Activated T-helper 17 cell treated with anti-CD3 and anti-CD28 coated beads, Interleukin-2, amount 50 U/mL, for 72 hours (primary cell): ENCODE measurements at regions not wholly inside any gene's neighbourhood (a gene's known extent, or its start where the extent isn't known, plus 50 kb on each side); places are given as distances from the start of the nearest gene placed in this dataset.

ENCODE experiments used
- ATAC-seq: fragments of 150-1000 bp; cut with Tn5 transposase; replicated peaks from 2 replicates; pipeline ENCODE4 v1.10.0; 2021; ENCODE audit warnings: mild to moderate bottlenecking, moderate library complexity
- H3K27ac Mint-ChIP-seq: one replicate; pipeline ENCODE4 v1.8.0; 2022; ENCODE audit warnings: mixed read lengths
- H3K27me3 Mint-ChIP-seq: one replicate; pipeline ENCODE4 v1.8.0; 2022; ENCODE audit warnings: mixed read lengths
- H3K36me3 Mint-ChIP-seq: one replicate; pipeline ENCODE4 v1.8.0; 2022; ENCODE audit warnings: low read depth, mild to moderate bottlenecking, mixed read lengths
- H3K4me1 Mint-ChIP-seq: one replicate; pipeline ENCODE4 v1.8.0; 2022; ENCODE audit warnings: mixed read lengths
- H3K4me3 Mint-ChIP-seq: one replicate; pipeline ENCODE4 v1.8.0; 2022; ENCODE audit warnings: mild to moderate bottlenecking, mixed read lengths
- H3K9me3 Mint-ChIP-seq: one replicate; pipeline ENCODE4 v1.8.0; 2022; ENCODE audit warnings: mixed read lengths

DNA sequence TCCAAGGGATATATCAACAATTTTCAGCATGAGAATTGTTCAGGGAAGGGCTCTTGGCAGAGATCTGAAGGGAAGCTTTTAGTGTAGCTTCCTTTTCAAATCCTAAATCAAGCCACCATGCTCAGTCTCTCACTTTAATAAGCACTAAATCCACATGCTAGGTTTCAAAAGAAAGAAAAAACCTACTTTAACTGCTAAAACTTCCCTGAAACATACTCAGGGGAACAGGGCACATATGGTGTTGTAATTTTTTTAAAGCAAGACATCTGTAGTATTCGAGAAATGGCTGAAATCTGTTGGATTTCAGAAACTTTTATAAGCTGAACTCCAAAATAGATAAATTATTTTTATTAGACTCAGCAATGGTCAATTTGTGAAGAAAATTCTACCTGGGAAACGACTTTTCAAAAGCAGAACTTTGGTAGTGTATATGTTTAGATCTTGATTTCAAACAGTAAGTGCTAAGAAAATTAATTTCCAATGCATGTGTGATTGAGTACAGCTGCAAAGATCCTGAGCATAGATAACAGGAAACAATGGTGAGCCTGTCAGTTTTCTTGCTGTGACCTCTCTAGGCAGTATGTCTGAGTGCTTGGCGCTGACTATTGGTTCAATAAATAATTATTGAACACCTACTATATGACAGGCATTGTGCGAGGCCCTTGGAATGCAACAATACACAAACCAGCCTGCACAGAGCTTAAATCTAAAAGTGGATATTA lies 804.5 kb upstream of the SOX9 start:
- Mint-ChIP-seq H3K27me3 (no peaks in the 10 kb centered on the region), H3K27ac (no peak overlapping the region), H3K9me3 (peaks cover 7% of the 10 kb centered on the region), H3K4me1 (no peaks in the 10 kb centered on the region), H3K4me3 (no peak overlapping the region), H3K36me3 (no peaks in the 10 kb centered on the region)
- ATAC-seq = no peak

DNA sequence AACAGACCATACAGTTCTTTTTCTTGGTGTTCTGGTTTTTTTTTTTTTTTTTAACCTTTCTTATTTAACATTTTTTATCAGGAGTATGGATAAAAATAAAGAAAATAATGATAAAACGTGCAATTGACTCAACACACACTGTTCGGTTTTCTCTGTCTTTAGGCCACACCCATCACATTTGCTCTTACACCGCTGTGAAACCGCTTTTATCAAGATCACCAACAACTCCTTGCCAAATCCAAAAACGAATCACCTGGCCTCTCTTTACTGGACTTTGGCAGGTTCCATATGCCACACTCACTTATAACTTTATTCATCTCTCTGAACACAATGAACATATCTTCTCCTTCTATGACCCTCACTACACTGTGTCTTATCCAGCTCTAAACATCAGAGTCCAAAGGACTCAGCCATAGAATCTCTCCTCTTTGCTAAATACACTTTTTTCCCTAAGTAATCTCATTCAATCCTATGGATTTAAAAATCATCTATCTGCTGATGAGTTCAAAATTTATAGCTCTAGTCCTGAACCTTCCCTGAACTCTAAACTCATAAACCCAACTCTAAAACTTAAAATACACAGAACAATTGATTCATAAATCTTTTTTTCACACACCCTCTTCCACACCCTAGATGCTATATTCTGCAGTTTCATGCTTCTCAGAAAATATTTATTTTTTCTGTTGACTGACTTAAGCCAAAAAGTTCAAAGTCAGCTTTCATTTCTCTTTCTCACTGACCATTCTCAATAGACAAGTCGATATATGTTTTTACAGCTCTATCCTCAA lies 800.6 kb upstream of the SOX9 start:
- no peak for ATAC-seq
- Mint-ChIP-seq H3K4me3 (no peak overlapping the region), H3K27ac (no peak overlapping the region), H3K36me3 (no peaks in the 10 kb centered on the region), H3K27me3 (no peaks in the 10 kb centered on the region), H3K4me1 (no peaks in the 10 kb centered on the region), H3K9me3 (peaks cover 7% of the 10 kb centered on the region)

DNA sequence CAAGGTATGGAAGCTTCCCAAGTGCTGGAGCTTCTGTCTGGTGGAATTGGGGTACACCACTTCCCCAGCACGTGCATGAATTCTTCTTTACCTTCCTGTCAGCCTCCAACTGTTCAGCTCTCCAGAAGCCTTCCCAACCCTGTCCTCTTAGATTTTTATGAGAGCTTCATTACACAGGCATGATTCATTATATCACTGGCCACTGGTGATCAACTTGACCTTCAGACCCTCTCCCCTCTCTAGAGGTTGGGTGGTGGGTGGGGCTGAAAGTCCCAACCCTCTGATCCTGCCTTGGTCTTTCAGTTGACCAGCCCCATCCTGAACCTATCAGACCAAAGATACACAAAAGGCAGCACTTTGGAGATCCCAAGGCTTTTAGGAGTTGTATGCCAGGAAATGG lies 795.7 kb upstream of the SOX9 start:
- no peaks in the 10 kb centered on the region for H3K4me1 Mint-ChIP-seq
- no peaks in the 10 kb centered on the region for H3K36me3 Mint-ChIP-seq
- H3K27ac Mint-ChIP-seq = no peak overlapping the region
- no peak for ATAC-seq
- H3K27me3 Mint-ChIP-seq = peaks cover 3% of the 10 kb centered on the region
- H3K4me3 Mint-ChIP-seq = no peak overlapping the region
- peaks cover 7% of the 10 kb centered on the region for H3K9me3 Mint-ChIP-seq

DNA sequence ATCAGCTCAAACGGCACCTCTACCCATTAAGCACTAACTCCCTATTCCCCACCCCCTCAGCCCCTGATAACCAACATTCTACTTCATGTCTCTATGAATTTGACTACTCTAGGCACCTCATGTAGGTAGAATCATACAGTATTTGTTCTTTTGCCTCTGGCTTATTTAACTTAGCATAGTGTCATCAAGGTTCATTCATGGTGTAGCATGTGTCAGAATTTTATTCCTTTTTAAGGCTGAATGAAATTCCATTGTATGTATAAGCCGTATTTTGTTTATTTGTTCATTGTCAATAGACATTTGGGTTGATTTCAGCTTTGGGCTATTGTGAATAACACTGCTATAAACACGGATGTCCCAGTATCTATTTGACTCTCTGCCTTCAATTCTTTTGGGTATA lies 794.9 kb upstream of the SOX9 start:
- H3K4me3 Mint-ChIP-seq = no peak overlapping the region
- H3K27ac Mint-ChIP-seq = no peak overlapping the region
- no peaks in the 10 kb centered on the region for H3K4me1 Mint-ChIP-seq
- no peaks in the 10 kb centered on the region for H3K9me3 Mint-ChIP-seq
- no peak for ATAC-seq
- H3K36me3 Mint-ChIP-seq = no peaks in the 10 kb centered on the region
- peaks cover 3% of the 10 kb centered on the region for H3K27me3 Mint-ChIP-seq

DNA sequence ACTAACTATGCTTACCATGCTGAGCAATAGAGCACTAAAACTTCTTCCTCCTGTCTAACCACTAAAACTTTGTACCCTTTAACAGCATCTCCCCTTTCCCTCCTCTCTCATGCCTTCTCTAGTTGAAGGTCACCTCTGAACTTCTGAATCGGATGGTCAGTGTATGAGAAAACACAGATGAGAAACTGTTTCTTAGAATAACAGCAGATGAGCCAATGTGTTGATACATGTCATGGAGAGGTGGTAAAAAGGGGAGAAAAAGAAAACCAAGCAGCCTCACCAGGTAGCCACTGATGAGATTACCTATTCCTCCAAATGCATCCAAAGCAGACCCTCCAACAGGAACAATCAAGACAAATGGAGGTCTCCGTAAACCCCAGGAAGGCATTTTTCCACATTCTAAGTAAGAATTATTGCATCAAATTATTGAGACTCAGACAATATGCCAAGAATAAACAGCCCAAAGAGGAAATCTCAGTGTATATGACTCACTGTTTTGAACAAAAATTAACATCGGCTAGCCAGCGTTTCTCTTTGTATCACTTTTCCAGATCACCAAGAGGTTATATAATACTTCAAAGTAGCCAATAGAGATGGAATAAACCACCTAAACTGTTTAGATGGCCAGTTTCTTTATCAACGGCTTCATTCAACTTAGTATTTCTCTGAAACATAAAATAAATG lies 793.3 kb upstream of the SOX9 start:
- Mint-ChIP-seq H3K4me3 (no peak overlapping the region), H3K9me3 (no peaks in the 10 kb centered on the region), H3K4me1 (no peaks in the 10 kb centered on the region)

DNA sequence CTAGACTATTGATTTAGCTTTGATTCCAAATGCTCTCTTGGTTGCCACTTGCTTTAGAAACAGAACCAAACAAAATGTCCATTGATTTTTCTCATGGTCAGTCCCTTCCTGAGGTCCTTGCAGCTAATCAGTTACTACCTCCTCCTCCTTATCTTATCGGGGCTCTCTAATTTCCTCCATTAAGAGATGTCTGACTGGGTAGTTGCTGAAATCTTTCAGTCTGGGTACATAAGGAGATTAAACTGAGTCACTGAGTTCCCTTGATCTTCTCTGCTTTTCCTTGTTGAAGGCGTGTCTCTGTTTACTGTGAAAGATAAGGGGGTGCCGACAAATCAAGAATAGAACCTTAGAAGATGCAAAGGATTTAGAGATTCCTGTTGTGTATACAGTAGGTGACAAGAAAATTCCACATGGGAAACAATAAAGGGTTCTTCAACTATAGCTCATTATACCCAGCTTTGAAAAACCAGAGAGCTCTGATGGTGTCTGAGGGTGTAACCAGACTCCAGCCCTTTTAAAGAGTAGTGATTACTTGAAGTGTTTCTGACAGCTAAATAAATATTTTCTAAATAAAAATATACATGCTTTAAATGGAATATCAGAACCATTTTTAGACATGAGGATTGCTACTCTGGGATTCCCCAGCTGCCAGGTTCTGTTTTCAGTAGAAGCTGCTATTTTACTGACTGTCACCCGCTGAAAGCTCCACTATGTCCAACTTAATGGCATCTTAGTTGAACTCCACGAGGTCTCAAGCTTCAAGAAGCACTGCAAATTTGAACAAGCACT lies 791.3 kb upstream of the SOX9 start:
- H3K36me3 Mint-ChIP-seq = no peaks in the 10 kb centered on the region
- no peak overlapping the region for H3K27ac Mint-ChIP-seq
- no peaks in the 10 kb centered on the region for H3K9me3 Mint-ChIP-seq
- no peak for ATAC-seq
- H3K4me3 Mint-ChIP-seq = no peak overlapping the region
- no peaks in the 10 kb centered on the region for H3K4me1 Mint-ChIP-seq
- peaks cover 3% of the 10 kb centered on the region for H3K27me3 Mint-ChIP-seq

More for the DNA sequence above, 793.3 kb upstream of the SOX9 start:
- no peak for ATAC-seq
- no peaks in the 10 kb centered on the region for H3K36me3 Mint-ChIP-seq
- no peak overlapping the region for H3K27ac Mint-ChIP-seq
- H3K27me3 Mint-ChIP-seq = peaks cover 3% of the 10 kb centered on the region

DNA sequence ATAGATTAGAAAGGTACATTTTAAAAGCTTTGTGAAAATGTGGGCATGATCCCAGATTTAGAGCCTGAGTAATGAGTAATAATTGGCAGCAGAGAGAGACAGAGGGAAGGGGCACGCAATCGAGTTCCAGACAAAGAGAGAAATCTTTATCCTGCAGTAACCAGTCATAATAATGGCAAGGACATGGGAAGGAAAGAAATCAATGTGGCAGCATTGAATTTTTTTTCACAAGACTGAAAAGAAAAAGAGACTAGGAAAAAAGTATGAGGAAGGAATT lies 790.8 kb upstream of the SOX9 start:
- no peak for ATAC-seq
- H3K4me3 Mint-ChIP-seq = no peak overlapping the region
- H3K27me3 Mint-ChIP-seq = peaks cover 3% of the 10 kb centered on the region

DNA sequence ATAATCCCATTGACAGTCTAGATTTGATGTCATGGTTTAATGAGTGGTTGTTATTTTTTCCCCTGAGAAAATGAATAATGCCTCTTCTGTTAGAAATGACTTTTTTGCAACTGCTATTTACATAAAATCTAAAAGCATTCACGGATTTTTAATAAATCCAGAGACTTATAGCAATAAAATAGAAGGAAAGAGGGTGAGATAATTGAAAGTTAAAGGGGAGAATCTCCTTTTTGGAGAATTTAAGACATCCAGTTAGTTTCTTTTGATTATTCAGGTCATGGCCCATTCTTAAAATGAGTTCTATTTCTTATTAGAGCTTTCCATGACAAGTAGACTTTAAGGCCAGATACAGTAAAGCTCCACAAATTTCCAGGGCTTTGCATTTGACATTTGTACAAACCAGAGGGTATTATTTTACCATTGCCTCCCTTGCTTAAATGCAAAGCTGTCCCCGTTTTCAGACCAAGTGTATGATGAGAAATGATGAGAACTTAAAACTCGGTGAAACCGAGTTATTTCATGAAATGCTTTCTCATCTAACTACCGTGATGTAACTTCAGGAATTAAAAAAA lies 789.0 kb upstream of the SOX9 start:
- Mint-ChIP-seq H3K36me3 (no peaks in the 10 kb centered on the region), H3K27ac (no peak overlapping the region), H3K4me3 (no peak overlapping the region), H3K4me1 (no peaks in the 10 kb centered on the region), H3K27me3 (peaks cover 3% of the 10 kb centered on the region), H3K9me3 (no peaks in the 10 kb centered on the region)
- no peak for ATAC-seq

More for the DNA sequence above, 790.8 kb upstream of the SOX9 start:
- no peak overlapping the region for H3K27ac Mint-ChIP-seq
- H3K36me3 Mint-ChIP-seq = no peaks in the 10 kb centered on the region
- no peaks in the 10 kb centered on the region for H3K4me1 Mint-ChIP-seq
- H3K9me3 Mint-ChIP-seq = no peaks in the 10 kb centered on the region

DNA sequence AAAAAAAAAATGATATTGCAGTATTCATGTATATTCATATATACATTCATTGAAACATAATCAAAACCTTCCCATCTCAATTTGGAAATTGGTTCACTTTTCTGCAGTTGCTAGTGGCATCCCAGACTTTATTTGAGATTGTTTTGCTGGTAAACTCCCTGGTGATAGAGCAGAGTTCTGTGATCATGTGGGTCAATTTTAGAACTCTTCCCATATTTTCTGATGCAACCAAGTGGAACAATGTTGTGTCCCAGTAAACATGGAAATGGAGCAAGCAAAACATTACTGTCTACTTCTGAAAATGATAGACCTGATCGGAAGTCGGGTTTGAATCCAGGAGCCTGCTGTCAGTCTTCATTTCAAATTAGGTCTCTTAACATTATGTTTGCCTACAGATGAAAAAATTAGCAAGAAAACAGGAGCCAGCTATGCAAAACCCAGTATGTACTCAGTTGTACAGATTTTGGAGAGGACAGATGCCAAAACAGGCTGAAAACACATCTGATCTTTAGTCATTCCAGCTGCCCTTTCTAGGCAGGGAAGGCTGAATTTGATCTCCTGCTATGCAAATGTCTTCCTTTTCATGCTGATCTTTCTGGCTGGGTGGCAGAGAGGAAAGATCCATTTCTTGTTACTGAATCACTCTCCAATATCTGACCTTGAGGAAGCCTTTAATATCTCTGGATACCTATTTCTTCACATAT lies 786.6 kb upstream of the SOX9 start:
- no peaks in the 10 kb centered on the region for H3K9me3 Mint-ChIP-seq
- ATAC-seq = no peak
- no peaks in the 10 kb centered on the region for H3K4me1 Mint-ChIP-seq
- no peaks in the 10 kb centered on the region for H3K27me3 Mint-ChIP-seq
- no peak overlapping the region for H3K4me3 Mint-ChIP-seq
- no peaks in the 10 kb centered on the region for H3K36me3 Mint-ChIP-seq
- no peak overlapping the region for H3K27ac Mint-ChIP-seq

DNA sequence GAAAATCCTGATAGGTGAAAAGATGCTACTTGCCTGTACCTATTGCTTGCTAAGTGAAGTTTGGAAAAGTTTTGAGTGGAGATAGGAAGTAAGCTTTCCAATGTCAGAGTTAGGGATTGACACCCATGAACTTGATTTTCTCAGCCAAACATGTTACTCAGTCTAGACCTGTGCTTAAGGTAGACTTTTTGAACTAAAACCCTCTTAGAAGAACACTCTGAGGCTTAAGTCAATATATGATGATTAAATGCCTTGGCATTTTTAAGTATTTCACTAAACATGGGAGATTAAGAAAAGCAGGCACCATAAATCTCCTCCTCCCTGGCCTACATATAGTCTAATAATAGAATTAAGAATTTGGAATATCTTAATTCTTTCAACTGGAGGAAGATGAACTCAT lies 785.6 kb upstream of the SOX9 start:
- H3K27me3 Mint-ChIP-seq = no peaks in the 10 kb centered on the region
- H3K27ac Mint-ChIP-seq = no peak overlapping the region
- ATAC-seq = no peak
- no peaks in the 10 kb centered on the region for H3K36me3 Mint-ChIP-seq
- H3K4me3 Mint-ChIP-seq = no peak overlapping the region
- H3K9me3 Mint-ChIP-seq = no peaks in the 10 kb centered on the region
- no peaks in the 10 kb centered on the region for H3K4me1 Mint-ChIP-seq

DNA sequence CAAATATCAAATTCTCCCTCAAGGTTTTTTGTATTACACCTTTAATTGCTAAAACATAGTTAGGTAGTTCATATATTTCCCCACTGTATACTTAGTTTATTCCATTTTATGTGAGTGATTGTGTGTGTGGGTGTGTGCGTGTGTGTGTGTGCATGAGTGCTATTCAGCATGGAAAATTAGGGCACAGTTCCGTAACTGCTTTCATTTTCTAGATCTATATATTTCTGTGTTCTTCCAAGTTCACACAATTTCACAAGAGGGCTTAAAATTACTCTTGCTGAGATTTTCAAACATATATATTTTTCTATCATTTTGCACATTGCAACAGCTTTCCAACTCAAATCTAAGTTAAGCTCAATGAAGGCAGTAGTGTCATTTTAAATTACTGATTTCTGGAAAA lies 782.9 kb upstream of the SOX9 start:
- Mint-ChIP-seq H3K27ac (no peak overlapping the region), H3K4me1 (no peaks in the 10 kb centered on the region), H3K4me3 (no peak overlapping the region), H3K9me3 (peaks cover 1% of the 10 kb centered on the region), H3K27me3 (no peaks in the 10 kb centered on the region), H3K36me3 (no peaks in the 10 kb centered on the region)
- ATAC-seq = no peak

DNA sequence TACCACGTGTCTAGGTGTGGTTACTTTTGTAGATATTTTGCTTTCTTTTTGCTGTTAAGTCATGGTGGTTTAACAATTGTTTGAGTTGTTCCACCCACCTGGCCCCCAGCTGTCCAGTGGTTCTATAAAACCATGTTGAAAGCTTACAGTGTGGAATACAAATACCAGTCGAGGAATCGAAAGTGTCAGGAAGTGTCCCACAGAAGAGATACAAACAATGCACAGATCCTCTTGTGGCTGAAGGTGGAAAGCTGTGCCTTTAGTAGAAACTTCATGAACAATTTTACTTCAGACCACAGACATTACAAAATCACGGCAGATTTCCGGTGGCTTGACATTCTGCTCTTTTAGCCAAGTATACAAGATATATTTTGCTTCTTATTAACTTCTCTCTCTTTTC lies 782.4 kb upstream of the SOX9 start:
- no peaks in the 10 kb centered on the region for H3K4me1 Mint-ChIP-seq
- H3K9me3 Mint-ChIP-seq = peaks cover 3% of the 10 kb centered on the region
- no peak overlapping the region for H3K4me3 Mint-ChIP-seq
- no peaks in the 10 kb centered on the region for H3K36me3 Mint-ChIP-seq
- no peaks in the 10 kb centered on the region for H3K27me3 Mint-ChIP-seq
- no peak for ATAC-seq
- no peak overlapping the region for H3K27ac Mint-ChIP-seq

DNA sequence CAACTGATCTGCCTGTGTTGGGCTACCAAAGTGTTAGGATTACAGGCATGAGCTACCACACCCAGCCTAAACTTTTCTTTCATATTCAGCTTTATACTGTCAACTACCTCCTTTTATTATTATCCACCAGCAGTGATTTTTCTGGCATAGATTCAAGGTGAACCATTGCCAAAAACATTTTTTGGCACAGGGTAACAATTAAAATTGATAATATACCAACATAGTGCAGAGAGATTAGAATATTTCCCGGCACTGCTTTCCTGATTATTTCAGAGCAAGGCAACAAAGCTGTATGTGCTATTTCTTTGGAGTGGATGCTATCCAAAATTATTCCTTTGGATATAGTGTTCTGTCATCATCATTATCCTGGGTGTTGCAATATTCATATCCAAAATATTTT lies 781.6 kb upstream of the SOX9 start:
- Mint-ChIP-seq H3K27ac (no peak overlapping the region), H3K36me3 (no peaks in the 10 kb centered on the region), H3K27me3 (no peaks in the 10 kb centered on the region), H3K4me3 (no peak overlapping the region), H3K4me1 (no peaks in the 10 kb centered on the region), H3K9me3 (peaks cover 3% of the 10 kb centered on the region)
- ATAC-seq = no peak

DNA sequence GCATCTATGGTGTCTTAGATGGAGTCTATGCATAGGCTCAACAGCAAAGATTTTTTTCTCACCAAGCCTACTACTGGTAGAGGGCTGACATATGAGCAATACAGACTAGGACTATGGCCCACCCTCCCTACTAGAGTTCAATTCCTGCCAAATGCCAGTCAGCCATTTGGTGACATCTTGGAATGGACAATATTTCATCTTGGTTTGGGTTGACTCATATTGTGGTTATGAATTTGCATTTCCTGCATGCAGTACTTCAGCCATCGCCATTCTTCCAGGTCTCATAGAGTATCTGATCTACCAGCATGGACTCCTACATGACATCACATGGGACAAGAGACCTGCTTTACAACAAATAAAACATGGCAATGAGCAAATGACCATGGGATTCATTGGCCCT lies 778.1 kb upstream of the SOX9 start:
- Mint-ChIP-seq H3K4me3 (no peak overlapping the region), H3K27ac (no peak overlapping the region), H3K4me1 (no peaks in the 10 kb centered on the region), H3K36me3 (no peaks in the 10 kb centered on the region), H3K9me3 (peaks cover 3% of the 10 kb centered on the region), H3K27me3 (no peaks in the 10 kb centered on the region)
- ATAC-seq = no peak
